HG02798 (cell line): ENCODE measurements at regions not wholly inside any gene's neighbourhood (a gene's known extent, or its start where the extent isn't known, plus 50 kb on each side); places are given as distances from the start of the nearest gene placed in this dataset.
"Not testable (repeated sequence)": the region's sequence is repeated elsewhere in the genome, so short reads cannot be mapped to it uniquely, and the experiment has no call there.

Experiments used
- ATAC-seq: cut with Tn5 transposase; IDR thresholded peaks from one replicate; pipeline ENCODE4 v1.9.1; 2021; ENCODE audit warnings: mild to moderate bottlenecking; ENCODE audit not compliant: unreplicated experiment, poor library complexity

DNA sequence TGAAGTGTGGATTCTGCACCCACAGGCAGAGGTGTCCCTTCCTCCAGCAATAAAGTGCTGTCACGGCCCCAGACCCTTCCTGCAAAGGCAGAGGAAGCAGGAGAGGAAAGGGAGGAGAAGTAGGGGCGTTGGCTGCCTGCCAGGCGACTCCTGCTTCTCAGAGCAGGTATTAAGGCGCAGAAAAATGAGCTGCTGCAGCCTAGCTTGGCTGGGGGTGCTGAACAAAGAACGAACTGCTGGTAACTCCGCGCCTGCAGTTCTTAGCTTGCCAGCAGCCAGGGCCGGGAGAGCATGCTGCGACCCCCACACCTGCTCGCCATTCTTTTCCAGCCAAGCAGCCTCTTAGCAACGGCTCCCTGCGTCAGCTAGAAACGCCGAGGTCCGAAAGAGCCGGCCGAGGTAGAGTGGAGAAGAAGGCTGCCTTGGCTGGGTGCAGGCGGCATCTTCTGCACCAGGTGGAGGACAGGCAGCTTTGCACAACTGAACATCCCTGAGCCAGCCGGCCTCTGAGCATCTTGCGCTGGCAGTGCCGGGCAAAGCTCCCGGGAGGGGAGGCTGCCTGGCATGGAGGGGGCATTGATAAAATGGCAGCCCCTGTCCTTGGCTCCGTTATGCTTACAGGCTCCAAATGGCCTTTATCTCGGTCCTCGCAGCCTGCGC lies 296.0 kb downstream of the MEX3B start:
- no peak for ATAC-seq

DNA sequence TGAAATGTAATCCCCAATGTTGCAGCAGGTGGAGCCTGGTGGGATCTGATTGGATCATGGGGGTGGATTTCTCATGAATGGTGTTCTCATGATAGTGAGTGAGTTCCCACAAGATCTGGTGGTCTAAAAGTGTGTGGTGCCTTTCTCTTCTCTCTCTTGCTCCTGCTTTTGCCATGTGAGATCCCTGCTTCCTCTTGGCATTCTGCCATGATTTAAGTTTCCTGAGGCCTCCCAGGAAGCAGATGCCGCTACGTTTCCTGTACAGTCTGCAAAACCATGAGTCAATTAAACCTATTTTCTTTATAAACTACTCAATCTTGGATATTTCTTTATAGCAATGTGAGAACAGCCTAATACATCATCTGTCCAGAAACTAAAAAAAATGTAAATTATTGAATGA lies 298.3 kb downstream of the MEX3B start:
- no peak for ATAC-seq

DNA sequence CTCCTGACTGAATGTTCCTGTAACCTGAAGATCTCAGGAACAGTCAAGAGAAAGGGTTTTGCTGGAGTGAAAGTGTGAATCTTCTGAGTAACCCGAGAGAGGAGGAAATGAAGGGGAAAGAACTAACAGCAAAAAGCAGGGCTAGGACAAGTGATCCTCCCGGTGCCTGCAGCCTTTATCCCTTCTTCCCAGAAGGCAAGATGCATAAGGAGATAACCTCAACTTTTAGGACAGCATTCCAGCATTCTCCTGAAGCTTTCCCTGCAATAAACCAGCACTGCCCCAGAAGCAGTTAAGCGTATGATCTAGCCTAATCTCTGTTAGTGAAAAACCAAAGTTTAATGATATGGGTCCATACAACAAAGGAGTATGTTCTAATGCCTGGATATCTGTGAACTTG lies 298.8 kb downstream of the MEX3B start:
- no peak for ATAC-seq

DNA sequence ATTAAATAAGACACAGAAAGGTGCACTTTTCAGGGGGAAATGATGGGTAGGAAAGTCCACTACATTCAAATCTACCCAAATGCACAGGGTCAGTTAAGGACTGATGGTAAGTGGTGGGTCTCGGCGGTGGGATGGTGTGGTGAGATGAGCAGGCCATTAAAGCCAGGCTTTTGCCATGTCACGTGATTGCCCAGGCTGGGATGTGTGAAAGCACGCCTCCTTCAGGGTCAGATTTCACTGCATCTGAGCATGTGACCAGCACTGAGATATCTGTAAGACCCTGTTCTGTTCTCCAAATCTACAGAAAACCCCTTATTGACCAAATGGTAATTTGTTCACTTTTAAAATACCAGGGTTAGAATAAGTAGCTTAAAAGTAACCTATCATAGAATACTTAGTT lies 301.5 kb downstream of the MEX3B start:
- ATAC-seq = no peak

DNA sequence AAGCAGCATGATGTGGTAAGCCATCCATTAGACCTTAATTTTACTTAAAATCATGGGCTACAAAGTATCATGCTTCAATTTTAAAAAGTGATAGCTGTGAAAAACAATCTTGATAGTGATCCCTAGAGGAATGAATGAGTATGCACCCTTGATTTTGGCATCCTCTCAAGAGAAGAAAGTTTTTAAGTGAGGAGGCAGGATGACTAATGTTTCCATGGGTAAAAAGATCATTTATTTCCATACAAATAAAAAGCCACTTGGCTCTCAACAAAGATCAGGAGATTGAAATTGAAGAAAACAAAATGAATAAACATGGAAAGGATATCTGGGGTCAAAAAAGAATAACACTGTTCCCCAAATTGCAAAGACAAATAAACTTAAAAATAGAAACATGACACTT lies 305.4 kb downstream of the MEX3B start:
- no peak for ATAC-seq

DNA sequence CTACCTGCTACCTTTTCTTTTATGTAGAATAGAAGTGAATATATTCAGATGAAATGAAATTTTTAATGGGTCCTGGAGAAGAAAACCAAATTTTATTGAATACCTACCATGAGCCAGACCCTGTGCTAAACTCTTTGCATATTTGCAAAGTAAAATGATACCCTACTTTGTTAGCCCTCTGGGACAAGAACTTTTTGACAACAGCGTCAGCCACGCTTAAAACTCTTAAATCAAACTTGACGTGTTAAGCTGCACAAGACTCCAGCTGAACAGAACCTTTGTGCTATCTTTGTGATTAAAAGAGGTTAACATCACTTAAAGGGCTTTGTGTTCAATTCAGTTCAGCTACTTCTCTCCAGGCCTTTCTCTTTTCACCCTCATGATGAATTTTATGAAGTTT lies 316.5 kb downstream of the MEX3B start:
- no peak for ATAC-seq

DNA sequence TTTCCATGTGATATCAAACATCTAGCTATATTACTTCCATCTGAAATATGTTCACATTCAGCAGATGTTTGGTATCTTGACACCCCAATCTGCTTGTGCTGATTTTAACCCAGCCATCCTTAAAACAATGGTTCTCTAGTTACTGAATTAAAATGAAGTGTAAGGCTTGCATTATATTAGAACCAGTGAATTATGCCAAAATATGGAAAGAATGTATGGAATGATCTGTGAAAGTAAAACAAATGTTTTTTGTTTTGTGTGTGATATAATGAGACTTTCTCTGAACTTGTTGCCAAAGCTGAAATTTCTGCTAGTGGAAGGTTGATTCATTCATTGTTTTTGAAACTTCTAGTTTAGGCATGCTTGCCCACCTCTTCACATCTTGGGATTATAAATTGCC lies 317.1 kb downstream of the MEX3B start:
- no peak for ATAC-seq

DNA sequence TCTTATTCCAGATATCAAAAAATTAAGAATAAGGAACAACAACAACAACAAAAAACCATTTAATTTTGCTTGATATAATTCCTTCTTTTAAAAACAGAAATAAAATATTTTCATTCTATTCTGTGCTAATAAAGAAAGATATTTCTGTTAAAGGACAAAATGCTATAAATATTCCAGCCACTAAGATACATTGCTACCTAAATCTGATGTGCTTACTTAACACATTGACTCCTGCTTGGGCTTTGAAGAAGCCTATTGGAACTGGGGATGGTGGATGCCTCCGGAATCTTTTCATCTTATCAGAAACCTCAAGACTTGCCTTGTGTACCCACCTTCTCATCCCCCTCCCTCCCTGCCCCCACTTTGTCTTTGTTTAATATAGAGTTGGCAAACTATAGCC lies 320.2 kb downstream of the MEX3B start:
- ATAC-seq = no peak

DNA sequence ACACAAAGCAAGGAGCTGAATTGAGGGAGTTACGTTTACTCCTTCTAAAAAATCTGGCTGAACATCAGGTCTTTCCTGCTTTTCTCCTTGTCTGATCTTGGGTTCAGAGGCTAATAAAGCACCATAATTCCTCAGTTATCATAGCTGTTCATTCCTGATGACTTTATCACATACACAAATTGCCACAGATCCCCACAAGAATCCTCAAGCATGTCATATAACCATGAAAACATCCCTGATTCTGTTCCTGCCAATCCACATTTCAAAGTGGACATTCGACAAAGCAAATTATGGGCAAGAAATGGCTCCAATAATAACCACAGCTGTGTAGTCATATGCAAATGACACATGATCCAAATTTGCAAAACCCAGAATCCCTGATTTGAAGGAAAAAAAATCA lies 321.3 kb downstream of the MEX3B start:
- no peak for ATAC-seq

DNA sequence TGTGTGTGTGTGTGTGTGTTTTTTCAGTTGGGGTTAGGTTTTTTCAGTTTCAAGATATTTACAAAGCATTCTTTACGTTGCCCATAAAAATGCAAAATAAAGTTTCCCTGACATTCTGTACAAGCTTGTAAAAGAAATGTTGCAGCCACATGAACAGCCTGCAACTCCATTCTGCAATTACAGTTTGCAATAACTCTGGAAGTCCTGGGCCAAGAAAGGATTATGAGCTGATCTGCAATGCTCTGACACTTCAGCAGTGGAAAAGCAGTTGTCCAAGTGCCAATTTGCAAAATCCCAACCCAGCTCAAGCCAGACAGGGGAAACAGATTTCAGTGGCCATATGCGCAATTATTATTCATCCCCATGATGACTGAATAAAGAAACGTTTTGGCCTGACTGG lies 322.1 kb downstream of the MEX3B start:
- ATAC-seq = no peak

DNA sequence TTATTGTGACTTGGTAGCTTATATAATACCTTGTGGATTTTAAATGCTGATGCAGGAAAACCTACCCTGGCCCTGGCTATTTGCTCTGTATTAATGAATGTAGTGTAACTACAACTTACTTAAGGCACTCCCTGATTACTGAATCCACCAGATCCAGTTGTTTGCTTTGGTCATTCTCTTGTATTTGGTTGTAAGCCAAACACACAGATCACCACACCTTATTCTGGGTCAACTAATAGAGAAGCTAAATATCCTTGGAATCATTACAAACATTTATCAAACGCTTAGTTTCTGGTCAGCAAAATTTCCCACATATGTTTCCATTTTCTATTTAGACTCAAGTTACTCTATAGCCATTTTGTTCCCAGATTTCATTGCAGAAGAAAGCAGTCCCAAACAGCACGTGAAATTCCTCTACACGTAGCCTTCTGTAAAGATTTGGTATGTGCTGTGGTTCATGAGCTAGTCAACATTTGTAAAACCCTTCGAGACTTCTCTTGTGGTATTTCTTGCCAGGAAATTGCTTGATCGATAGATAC lies 322.6 kb downstream of the MEX3B start:
- no peak for ATAC-seq

DNA sequence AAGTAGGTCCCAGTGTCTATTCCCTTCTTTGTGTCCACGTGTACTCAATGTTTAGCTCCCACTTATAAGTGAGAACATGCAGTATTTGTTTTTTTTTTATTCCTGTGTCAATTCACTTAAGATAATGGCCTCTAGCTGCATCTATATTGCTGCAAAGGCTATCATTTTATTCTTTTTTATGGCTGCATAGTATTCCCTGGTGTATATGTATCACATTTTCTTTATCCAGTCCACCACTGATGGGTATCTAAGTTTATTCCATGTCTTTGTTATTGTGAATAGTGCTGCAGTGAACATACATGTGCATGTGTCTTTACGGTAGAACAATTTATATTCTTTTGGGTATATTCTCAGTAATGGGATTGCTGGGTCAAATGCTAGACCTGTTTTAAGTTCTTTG lies 329.4 kb downstream of the MEX3B start:
- ATAC-seq = not testable (repeated sequence)

DNA sequence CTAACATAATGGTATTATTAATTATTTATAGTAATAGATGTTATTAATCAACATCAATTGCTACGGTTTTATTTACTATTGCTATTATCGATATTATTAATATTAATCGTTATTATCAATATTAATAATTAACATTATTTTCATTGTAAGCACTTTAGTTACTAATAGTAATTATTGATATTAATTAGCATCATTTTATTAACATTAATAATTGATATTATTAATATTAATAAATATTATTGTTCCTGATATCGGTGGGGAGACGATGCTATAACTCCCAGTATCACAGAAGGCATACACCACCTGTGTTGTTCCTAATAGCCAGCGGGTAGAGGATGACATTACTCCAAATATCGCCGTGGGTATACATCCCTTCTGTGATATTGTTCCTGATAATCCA lies 335.5 kb downstream of the MEX3B start:
- ATAC-seq = no peak

DNA sequence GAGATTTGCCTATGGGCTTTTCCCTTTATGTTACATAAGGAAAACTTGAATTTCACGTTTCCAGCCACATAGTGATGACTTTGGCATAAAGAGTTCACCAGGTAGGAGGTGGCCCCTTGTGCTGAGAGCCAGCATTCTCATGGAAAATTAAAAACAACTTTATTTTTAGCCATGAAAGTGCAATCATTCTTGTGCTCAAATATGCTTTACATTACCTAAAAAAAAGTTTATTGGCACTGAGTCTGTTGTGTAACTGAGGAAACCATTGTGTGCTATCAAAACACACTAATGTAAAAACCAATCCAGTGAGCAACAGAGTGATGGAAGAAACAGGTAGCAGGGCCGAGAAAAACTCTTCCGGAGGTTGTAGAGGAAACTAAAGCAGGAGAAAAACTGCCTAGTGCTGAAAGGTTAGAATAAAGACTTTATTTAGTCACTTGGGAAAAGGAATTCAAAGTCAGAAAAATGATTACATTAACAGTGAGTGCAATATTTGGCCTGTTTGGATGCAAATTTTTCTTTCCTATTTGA lies 332.9 kb upstream of the TMC3 start:
- not testable (repeated sequence) for ATAC-seq

DNA sequence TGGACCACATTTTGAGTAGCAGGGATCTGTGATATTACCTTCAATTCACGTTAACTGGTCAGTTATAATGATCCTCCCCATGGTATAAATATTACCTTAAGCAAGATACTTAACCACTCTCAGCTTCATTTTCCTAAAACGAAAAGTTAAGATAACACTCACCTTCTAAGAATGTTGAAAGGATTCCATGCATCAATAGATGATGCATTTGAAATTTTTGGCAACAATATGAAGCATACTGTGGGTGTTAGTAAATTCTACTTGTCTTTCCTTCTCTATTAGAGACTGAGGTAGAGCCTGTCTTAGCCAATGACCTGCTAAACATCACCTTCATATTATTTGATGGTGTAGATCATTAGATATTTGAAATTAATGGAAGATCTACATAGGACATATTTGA lies 331.7 kb upstream of the TMC3 start:
- ATAC-seq = not testable (repeated sequence)

DNA sequence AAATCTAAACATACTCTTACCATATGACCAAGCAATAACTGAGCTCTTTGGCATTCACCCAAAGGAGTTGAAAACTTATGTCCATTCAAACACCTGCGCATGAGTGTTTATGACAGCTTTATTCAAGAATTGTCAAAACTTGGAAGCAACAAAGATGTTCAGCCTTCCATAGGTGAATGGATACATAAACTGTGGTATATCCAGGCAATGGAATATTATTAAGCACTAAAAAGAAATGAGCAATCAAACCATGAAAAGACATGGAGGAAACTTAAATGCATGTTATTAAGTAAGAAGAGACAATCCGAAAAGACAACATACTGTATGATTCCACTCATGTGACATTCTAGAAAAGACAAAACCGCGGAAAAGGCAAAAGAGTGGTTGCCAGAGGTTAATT lies 312.0 kb upstream of the TMC3 start:
- no peak for ATAC-seq

DNA sequence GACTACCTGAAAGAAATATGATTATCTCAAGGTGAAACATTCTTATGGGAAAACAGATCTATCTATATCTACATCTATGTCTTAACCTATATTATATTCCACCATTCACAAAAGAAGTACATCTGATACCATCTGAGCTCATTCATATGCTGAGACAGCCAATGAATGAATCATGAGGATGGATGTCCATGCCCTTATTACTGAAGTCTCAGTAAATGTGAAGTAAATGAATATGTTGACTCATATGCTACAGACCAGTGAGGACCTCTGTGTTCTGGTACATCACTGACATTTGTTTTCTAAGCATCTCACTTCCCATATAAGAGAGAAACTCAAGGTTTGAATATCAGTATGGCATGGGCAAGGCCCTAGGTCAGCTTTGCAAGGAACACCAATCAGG lies 311.2 kb upstream of the TMC3 start:
- no peak for ATAC-seq

DNA sequence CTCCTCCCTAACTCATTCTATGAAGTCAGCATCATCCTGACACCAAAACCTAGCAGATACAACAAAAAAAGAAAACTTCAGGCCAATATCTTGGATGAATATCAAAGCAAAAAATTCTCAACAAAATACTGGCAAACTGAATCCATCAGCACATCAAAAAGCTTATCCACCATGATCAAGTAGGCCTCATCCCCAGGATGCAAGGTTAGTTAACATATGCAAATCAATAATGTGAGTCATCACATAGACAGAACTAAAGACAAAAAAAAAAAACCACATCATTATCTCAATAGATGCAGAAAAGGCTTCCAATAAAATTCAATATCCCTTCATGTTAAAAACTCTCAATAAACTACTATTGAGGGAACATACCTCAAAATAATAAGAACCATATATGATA lies 306.8 kb upstream of the TMC3 start:
- no peak for ATAC-seq

DNA sequence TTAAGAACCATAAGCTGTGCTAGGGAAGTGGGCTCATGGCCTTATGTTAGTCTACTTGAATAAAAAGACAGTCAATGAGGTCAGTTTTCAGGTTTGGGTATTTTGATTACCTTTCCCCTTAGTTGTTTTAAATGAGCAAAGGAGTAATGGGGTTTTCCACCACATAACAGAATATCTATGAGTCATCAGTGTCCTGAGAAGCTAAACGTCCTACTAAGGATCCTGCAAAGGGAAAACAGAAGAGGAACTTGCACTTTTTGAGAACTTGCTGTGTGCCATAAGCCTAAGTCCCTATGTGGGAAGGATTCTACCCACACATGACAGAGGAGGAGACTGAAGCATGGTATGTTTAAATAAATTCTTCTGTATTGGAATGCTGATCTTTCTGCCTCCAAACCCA lies 292.8 kb upstream of the TMC3 start:
- ATAC-seq = no peak

DNA sequence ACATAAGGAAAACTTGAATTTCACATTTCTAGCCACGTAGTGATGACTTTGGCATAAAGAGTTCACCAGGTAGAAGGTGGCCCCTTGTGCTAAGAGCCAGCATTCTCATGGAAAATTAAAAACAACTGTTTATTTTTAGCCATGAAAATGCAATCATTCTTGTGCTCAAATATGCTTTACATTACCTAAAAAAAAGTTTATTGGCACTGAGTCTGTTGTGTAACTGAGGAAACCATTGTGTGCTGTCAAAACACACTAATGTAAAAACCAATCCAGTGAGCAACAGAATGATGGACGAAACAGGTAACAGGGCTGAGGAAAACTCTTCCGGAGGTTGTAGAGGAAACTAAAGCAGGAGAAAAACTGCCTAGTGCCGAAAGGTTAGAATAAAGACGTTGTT lies 287.0 kb upstream of the TMC3 start:
- ATAC-seq = no peak

DNA sequence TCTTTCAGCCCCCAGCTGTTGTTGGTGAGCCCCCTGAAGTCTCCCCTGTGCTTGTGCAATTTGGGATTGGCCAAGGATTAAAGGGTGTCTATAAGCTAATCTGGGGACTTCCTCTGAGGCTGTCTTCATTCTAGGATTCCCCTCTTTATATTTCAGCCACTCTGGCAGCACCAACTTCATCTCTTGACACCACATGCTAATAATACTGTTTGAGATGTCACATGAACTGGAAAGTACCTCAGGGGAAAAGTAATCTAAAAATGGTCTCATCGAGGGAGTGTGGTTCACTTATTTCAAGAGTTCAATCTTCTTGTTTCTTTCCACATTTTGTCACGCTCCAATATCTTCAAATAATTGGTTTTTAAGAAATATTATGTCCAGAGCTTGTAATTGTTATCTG lies 279.2 kb upstream of the TMC3 start:
- ATAC-seq = no peak

DNA sequence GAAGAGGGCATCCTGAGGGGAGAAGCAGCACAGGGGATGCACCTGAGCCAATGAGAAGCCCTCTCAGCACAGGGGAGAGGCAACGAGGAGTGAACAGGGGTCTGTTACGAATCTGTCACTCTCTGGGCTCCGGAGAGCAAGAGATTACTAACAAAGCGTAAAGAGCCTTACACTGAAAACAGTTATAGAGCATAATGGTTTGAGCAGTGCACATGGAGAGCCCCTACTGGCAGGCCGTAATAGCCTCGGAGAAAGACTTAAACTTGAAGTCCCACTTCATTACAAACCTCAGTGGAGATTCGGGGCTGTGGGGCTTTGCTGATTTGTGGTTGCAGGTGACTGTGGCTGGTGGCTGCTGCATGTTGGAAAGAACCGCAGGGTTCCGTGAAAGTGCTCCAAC lies 271.5 kb upstream of the TMC3 start:
- ATAC-seq = no peak
